CD8-positive, alpha-beta memory T cell (primary cell): ENCODE measurements at regions not wholly inside any gene's neighbourhood (a gene's known extent, or its start where the extent isn't known, plus 50 kb on each side); places are given as distances from the start of the nearest gene placed in this dataset.

Experiments used
- CTCF ChIA-PET: fragments of 350-600 bp; sonication (Branson Sonifier 250); formaldehyde crosslinking; loops from one replicate; lab custom pipeline; 2021; ENCODE audit warnings: antibody characterized with exemption; lab: Charles Lee
- POLR2A ChIA-PET: fragments of 350-600 bp; sonication (Branson Sonifier 250); formaldehyde crosslinking; loops from one replicate; lab custom pipeline; 2021; ENCODE audit warnings: antibody characterized with exemption; lab: Charles Lee
- DNase-seq, 5 donors: peaks; one replicate each; pipeline versions ENCODE4 v3.0.0 to v3.0.0-alpha.2; 2020 to 2022; ENCODE audit warnings: mixed read lengths in 1 of 5
- H3K27ac ChIP-seq: one replicate; pipeline ENCODE4 v1.7.0; 2013; ENCODE audit warnings: low read depth, mild to moderate bottlenecking, low read length, moderate library complexity
- H3K27me3 ChIP-seq: 2 replicates; pipeline ENCODE4 v1.7.0; 2013; ENCODE audit warnings: low read length, mild to moderate bottlenecking; ENCODE audit not compliant: insufficient read depth, poor library complexity, severe bottlenecking
- H3K36me3 ChIP-seq: 2 replicates; pipeline ENCODE4 v1.7.0; 2013; ENCODE audit warnings: mild to moderate bottlenecking, low read length, moderate library complexity; ENCODE audit not compliant: insufficient read depth
- H3K4me1 ChIP-seq: 2 replicates; pipeline ENCODE4 v1.7.0; 2013; ENCODE audit warnings: mild to moderate bottlenecking, low read length, moderate library complexity; ENCODE audit not compliant: insufficient read depth
- H3K4me3 ChIP-seq: 2 replicates; pipeline ENCODE4 v1.7.0; 2013; ENCODE audit warnings: mild to moderate bottlenecking, low read length
- H3K9me3 ChIP-seq: 2 replicates; pipeline ENCODE4 v1.7.0; 2013; ENCODE audit warnings: mild to moderate bottlenecking, low read length
- H3K27ac Mint-ChIP-seq, 8 donors: one replicate each; pipeline ENCODE4 v1.8.0; 2020 to 2021; ENCODE audit warnings: mixed read lengths in 8 of 8, mild to moderate bottlenecking in 6 of 8, inconsistent platforms in 3 of 8, moderate library complexity in 3 of 8
- H3K27me3 Mint-ChIP-seq, 2 donors: one replicate each; pipeline ENCODE4 v1.8.0; 2020 to 2021; ENCODE audit warnings: mixed read lengths in 2 of 2, mild to moderate bottlenecking in 1 of 2, moderate library complexity in 1 of 2
- H3K36me3 Mint-ChIP-seq, 3 donors: one replicate each; pipeline ENCODE4 v1.8.0; 2020 to 2021; ENCODE audit warnings: mixed read lengths in 3 of 3, inconsistent platforms in 1 of 3, mild to moderate bottlenecking in 1 of 3
- H3K4me1 Mint-ChIP-seq, 3 donors: one replicate each; pipeline ENCODE4 v1.8.0; 2020 to 2021; ENCODE audit warnings: mixed read lengths in 3 of 3, inconsistent platforms in 1 of 3, mild to moderate bottlenecking in 1 of 3
- H3K4me3 Mint-ChIP-seq, 7 donors: one replicate each; pipeline ENCODE4 v1.8.0; 2020 to 2021; ENCODE audit warnings: mixed read lengths in 7 of 7, mild to moderate bottlenecking in 6 of 7, moderate library complexity in 4 of 7, inconsistent platforms in 2 of 7
- H3K9me3 Mint-ChIP-seq, 5 donors: one replicate each; pipeline ENCODE4 v1.8.0; 2020 to 2022; ENCODE audit warnings: mixed read lengths in 5 of 5, mild to moderate bottlenecking in 3 of 5, moderate library complexity in 2 of 5, inconsistent platforms in 1 of 5

DNA sequence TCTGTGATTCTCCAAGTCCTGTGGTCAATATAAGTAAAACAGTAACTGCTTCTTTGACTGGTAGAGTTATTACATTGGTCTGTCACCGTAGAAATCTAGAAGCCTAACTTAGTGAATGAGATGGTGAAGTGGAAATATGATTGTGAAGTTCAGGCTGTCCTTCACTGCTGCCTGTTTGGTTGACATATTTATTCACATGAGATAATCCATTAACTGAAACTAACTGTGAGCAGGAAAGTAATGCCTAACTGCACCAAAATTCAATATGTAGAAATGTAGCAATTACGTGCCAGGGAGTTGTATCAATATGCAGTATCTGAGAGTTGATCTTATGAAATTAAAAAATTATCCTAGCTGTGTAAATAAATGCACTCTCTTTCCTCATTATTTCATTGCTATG, 147.7 kb upstream of the APCDD1 start:
- ChIA-PET POLR2A (no interaction called here), CTCF (no interaction called here)
- no peak overlapping the region for H3K4me3 Mint-ChIP-seq
- H3K27me3 Mint-ChIP-seq, result peaks cover 0 to 6% of the 10 kb centered on the region in 2 donors
- no peak overlapping the region for H3K4me3 ChIP-seq
- no peaks in the 10 kb centered on the region for H3K4me1 Mint-ChIP-seq
- no peaks in the 10 kb centered on the region for H3K9me3 ChIP-seq
- H3K9me3 Mint-ChIP-seq, result no peaks in the 10 kb centered on the region
- no peaks in the 10 kb centered on the region for H3K36me3 Mint-ChIP-seq
- no peak overlapping the region for H3K27ac ChIP-seq
- H3K27ac Mint-ChIP-seq, result no peak overlapping the region
- no peaks in the 10 kb centered on the region for H3K36me3 ChIP-seq
- no peaks in the 10 kb centered on the region for H3K27me3 ChIP-seq
- DNase-seq, result no peak
- H3K4me1 ChIP-seq, result no peaks in the 10 kb centered on the region

DNA sequence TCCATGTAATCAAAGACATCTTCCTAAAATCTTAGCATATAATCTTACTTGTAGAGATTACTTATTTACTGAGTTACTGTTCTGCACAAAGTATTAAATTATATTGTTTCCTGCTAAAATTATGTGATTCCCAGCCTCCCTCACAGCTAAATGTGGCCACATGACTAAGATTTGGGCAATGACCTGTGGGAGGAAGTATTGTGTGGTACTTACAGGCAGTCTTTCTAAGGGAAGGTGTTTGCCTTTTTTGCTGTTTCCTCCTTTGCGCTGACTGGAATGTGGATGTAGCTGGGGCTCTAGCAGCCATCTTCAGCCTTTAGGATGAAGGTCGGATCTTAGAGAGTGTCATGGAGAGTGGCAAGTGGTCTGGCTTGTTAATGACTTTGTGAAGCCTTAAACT, 146.3 kb upstream of the APCDD1 start:
- peaks cover 0 to 8% of the 10 kb centered on the region in 2 donors for H3K27me3 Mint-ChIP-seq
- CTCF ChIA-PET, result no interaction called here
- Histone ChIP-seq H3K9me3 (no peaks in the 10 kb centered on the region), H3K4me1 (no peaks in the 10 kb centered on the region), H3K4me3 (no peak overlapping the region), H3K27me3 (no peaks in the 10 kb centered on the region), H3K27ac (no peak overlapping the region), H3K36me3 (no peaks in the 10 kb centered on the region)
- H3K27ac Mint-ChIP-seq, result no peak overlapping the region
- DNase-seq, result no peak
- H3K4me3 Mint-ChIP-seq, result no peak overlapping the region
- H3K9me3 Mint-ChIP-seq, result no peaks in the 10 kb centered on the region
- POLR2A ChIA-PET, result no interaction called here
- no peaks in the 10 kb centered on the region for H3K36me3 Mint-ChIP-seq
- H3K4me1 Mint-ChIP-seq, result no peaks in the 10 kb centered on the region

DNA sequence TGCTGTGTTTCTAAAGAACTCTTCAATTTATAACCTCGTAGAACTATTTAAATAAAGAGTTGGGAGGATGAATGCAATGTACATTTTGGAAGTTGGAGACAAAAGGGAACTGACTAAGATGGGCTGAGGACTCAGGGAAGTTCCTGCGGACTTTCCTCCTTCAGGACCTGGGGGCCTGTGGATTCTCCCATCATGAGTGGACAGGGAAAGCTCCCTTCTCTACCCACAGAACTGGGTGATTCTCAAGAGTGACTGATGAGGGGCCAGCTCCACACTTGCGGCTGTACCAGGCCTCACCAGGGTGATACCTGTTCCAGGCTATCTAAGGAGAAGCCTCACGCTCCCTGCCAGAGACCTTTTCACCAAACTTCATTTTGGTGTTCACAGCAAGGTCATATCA, 143.8 kb upstream of the APCDD1 start:
- H3K27ac ChIP-seq, result no peak overlapping the region
- H3K27me3 Mint-ChIP-seq, result peaks cover 0 to 10% of the 10 kb centered on the region in 2 donors
- H3K27me3 ChIP-seq, result no peaks in the 10 kb centered on the region
- H3K4me1 Mint-ChIP-seq, result no peaks in the 10 kb centered on the region
- ChIA-PET POLR2A (no interaction called here), CTCF (no interaction called here)
- peaks cover 0 to 2% (median 0%) of the 10 kb centered on the region in 5 donors for H3K9me3 Mint-ChIP-seq
- no peak overlapping the region for H3K4me3 ChIP-seq
- H3K27ac Mint-ChIP-seq, result no peak overlapping the region
- H3K9me3 ChIP-seq, result no peaks in the 10 kb centered on the region
- H3K4me3 Mint-ChIP-seq, result no peak overlapping the region
- no peak for DNase-seq
- no peaks in the 10 kb centered on the region for H3K36me3 ChIP-seq
- no peaks in the 10 kb centered on the region for H3K36me3 Mint-ChIP-seq
- H3K4me1 ChIP-seq, result no peaks in the 10 kb centered on the region

DNA sequence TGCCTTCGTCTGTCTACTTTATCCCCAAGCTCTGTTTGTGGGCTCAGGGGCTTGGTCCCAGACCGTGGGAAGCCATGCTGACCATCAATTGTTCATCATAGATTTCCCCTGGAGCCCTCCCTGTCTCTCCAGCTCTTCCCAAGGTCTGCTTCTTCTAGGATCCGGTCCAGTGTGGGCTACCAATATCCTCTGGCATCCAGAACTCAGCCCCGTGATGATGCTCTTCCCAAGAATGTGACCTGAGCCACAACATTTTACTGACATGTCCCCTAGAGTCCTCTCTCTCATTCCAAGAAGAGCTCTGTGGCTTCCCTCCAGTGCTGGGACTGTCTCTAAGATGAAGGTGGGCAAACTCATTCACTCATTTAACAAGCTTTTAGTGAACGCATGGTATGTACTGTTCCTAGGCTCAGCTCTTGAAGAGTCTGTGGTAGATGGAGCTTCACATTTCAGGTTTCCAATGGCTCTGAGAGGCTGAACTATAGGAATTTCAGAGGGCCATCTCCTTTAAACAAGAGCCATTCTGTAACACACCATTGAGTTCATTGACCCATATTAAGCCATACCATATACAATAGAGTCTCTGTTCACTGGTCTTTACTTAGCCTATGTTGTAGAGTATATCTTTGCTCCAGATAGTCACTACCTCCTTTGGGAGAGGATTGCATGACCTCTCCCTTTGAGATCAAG, 142.0 kb upstream of the APCDD1 start:
- H3K9me3 ChIP-seq, result no peaks in the 10 kb centered on the region
- no peaks in the 10 kb centered on the region for H3K27me3 ChIP-seq
- POLR2A ChIA-PET, result no interaction called here
- CTCF ChIA-PET, result no interaction called here
- Mint-ChIP-seq H3K27ac (no peak overlapping the region), H3K4me1 (no peaks in the 10 kb centered on the region), H3K9me3 (peaks cover 0 to 8% (median 0%) of the 10 kb centered on the region in 5 donors), H3K27me3 (peaks cover 0 to 10% of the 10 kb centered on the region in 2 donors), H3K4me3 (no peak overlapping the region), H3K36me3 (no peaks in the 10 kb centered on the region)
- H3K4me1 ChIP-seq, result no peaks in the 10 kb centered on the region
- no peak overlapping the region for H3K4me3 ChIP-seq
- DNase-seq, result no peak
- no peak overlapping the region for H3K27ac ChIP-seq
- H3K36me3 ChIP-seq, result no peaks in the 10 kb centered on the region

DNA sequence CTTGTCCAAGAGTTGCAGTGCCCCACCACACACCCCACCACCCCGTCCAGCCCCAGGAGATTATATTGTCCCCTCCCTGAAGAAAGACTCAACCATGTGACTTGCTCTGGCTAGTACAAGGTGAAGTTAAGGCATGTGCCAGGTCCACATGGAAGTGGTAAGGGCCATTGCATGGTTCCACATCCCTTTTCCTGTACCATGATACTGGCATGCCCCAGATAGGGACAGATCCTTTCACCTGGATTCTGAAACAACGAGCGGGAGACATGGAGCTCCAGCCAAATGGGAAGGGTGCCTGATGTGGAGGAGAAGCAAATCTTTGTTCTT, 141.5 kb upstream of the APCDD1 start:
- no peaks in the 10 kb centered on the region for H3K9me3 ChIP-seq
- no peak overlapping the region for H3K27ac ChIP-seq
- Mint-ChIP-seq H3K27me3 (peaks cover 0 to 10% of the 10 kb centered on the region in 2 donors), H3K4me3 (no peak overlapping the region), H3K27ac (no peak overlapping the region), H3K36me3 (no peaks in the 10 kb centered on the region), H3K9me3 (peaks cover 0 to 8% (median 0%) of the 10 kb centered on the region in 5 donors), H3K4me1 (no peaks in the 10 kb centered on the region)
- no peaks in the 10 kb centered on the region for H3K27me3 ChIP-seq
- ChIA-PET POLR2A (no interaction called here), CTCF (no interaction called here)
- H3K4me3 ChIP-seq, result no peak overlapping the region
- H3K36me3 ChIP-seq, result no peaks in the 10 kb centered on the region
- no peaks in the 10 kb centered on the region for H3K4me1 ChIP-seq
- DNase-seq, result no peak

DNA sequence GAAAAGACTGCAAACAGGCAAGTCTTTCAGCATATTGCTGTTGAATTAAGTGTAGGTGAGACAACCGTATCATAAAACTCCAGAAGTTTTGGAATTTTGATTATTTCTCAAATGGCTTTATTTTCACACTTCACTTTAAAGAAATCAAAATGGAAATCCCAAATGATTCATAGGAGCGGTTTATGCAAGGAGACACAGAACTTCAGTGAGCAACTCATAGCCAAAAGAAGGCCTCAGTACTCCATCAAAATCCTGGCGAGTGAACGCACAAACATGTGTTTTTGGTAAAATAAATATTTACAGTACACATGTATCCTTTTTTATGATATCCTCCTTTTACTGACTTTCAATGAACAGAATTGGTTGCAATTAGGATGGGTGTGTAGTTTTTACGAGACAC, 140.4 kb upstream of the APCDD1 start:
- DNase-seq, result no peak
- Mint-ChIP-seq H3K27ac (no peak overlapping the region), H3K4me3 (no peak overlapping the region), H3K4me1 (no peaks in the 10 kb centered on the region), H3K27me3 (peaks cover 0 to 10% of the 10 kb centered on the region in 2 donors), H3K36me3 (no peaks in the 10 kb centered on the region), H3K9me3 (peaks cover 0 to 8% (median 0%) of the 10 kb centered on the region in 5 donors)
- CTCF ChIA-PET, result no interaction called here
- Histone ChIP-seq H3K9me3 (no peaks in the 10 kb centered on the region), H3K4me1 (no peaks in the 10 kb centered on the region), H3K27me3 (no peaks in the 10 kb centered on the region), H3K4me3 (no peak overlapping the region), H3K36me3 (no peaks in the 10 kb centered on the region), H3K27ac (no peak overlapping the region)
- POLR2A ChIA-PET, result no interaction called here

DNA sequence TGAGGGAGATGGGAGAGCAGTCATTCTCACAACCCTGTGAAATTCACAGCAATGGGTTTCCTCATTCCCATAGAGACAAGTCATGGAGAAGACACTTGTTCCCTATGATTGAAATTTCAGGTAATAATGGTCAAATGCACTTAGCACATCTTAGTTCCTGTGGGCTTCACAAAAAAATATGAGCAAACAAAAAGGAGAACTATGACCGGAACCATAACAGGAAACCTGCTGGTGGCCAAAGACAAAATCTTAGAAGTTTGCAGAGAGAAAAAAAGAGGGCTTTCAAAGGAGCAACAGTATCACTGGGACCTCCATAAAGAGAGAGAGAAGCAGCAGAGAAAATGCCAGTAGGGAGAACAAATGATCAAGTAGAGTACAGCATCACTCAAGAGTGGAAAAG, 138.9 kb upstream of the APCDD1 start:
- no peak overlapping the region for H3K27ac ChIP-seq
- H3K27me3 Mint-ChIP-seq, result peaks cover 0 to 10% of the 10 kb centered on the region in 2 donors
- H3K4me3 ChIP-seq, result no peak overlapping the region
- H3K36me3 ChIP-seq, result no peaks in the 10 kb centered on the region
- H3K9me3 ChIP-seq, result no peaks in the 10 kb centered on the region
- no peak overlapping the region for H3K4me3 Mint-ChIP-seq
- ChIA-PET POLR2A (no interaction called here), CTCF (no interaction called here)
- H3K4me1 ChIP-seq, result no peaks in the 10 kb centered on the region
- DNase-seq, result no peak
- no peaks in the 10 kb centered on the region for H3K4me1 Mint-ChIP-seq
- H3K27ac Mint-ChIP-seq, result no peak overlapping the region
- peaks cover 0 to 8% (median 0%) of the 10 kb centered on the region in 5 donors for H3K9me3 Mint-ChIP-seq
- no peaks in the 10 kb centered on the region for H3K27me3 ChIP-seq
- no peaks in the 10 kb centered on the region for H3K36me3 Mint-ChIP-seq

DNA sequence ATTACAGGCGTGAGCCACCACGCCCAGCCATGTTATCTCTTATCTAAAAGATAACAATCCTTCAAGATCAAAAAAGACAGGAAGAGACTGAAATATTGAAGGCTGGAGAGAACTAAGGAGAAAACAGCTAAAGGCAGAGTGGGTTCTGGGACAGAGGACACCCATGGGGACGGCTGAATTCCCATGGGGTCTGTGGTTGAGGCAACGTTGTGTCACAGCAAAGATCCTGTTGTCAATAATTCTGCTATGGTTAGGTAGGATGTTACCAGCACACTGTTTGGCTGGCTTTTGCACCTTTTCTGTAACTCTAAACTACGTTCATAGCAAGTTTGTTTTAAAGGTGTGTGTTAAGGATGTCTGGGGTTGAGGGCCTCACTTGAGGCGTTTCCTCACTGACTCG, 137.7 kb upstream of the APCDD1 start:
- ChIA-PET CTCF (no interaction called here), POLR2A (no interaction called here)
- H3K9me3 ChIP-seq, result no peaks in the 10 kb centered on the region
- Mint-ChIP-seq H3K27ac (no peak overlapping the region), H3K4me3 (no peak overlapping the region), H3K27me3 (peaks cover 0 to 9% of the 10 kb centered on the region in 2 donors), H3K4me1 (no peaks in the 10 kb centered on the region), H3K36me3 (no peaks in the 10 kb centered on the region), H3K9me3 (peaks cover 0 to 8% (median 0%) of the 10 kb centered on the region in 5 donors)
- no peaks in the 10 kb centered on the region for H3K4me1 ChIP-seq
- DNase-seq, result no peak
- no peak overlapping the region for H3K4me3 ChIP-seq
- H3K27me3 ChIP-seq, result no peaks in the 10 kb centered on the region
- no peak overlapping the region for H3K27ac ChIP-seq
- no peaks in the 10 kb centered on the region for H3K36me3 ChIP-seq
